GM21367 (cell line): ENCODE measurements at regions not wholly inside any gene's neighbourhood (a gene's known extent, or its start where the extent isn't known, plus 50 kb on each side); places are given as distances from the start of the nearest gene placed in this dataset.
"Not testable (repeated sequence)": the region's sequence is repeated elsewhere in the genome, so short reads cannot be mapped to it uniquely, and the experiment has no call there.

Source experiments
- ATAC-seq: cut with Tn5 transposase; IDR thresholded peaks from one replicate; pipeline ENCODE4 v1.9.1; 2021; ENCODE audit not compliant: unreplicated experiment

GRCh38 chr1:147103416-147104155 is 68.7 kb downstream of the PRKAB2 start:
- not testable (repeated sequence) for ATAC-seq

DNA sequence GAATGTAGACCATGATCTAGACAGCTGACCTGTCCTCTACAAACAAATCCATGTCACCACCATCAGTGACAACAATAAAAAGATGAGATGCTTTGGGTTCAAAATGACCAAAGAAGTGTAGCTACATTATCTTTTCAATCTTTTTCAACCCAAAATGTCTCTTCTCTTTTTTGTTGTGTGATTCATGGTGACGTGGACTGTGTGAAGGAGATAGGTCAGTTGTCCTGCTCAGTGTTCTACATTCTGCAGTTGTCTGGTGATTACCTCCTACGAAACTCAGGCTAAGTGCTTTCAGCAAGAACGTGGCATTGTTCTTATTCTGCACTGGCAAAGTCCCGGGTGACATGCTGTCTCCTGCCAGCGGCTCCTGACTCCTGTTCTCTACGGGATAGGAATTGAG is 73.1 kb downstream of the PRKAB2 start:
- ATAC-seq = no peak

- not testable (repeated sequence) for ATAC-seq
Observed at GRCh38 chr1:147098338-147098973, 73.8 kb downstream of the PRKAB2 start.

GRCh38 chr1:147095691-147096090 is 76.6 kb downstream of the PRKAB2 start:
- ATAC-seq = no peak

DNA sequence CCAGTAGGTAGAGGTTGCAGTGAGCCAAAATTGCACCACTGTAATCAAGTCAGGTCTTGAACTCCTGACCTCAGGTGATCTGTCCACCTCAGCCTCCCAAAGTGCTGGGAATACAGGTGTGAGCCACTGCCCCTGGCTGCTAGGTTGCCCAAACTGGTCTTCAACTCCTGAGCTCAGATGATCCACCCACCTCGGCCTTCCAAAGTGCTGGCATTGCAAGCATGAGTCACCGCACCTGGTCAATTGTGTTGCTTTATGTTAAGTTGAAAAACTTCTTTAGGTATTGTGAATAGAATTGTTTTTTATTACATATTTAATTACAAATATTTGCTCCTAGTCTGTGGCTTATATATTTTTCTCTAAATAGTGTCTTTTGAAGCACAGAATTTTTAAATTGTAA is 80.5 kb downstream of the PRKAB2 start:
- no peak for ATAC-seq

GRCh38 chr1:147089457-147089856 is 82.8 kb downstream of the PRKAB2 start:
- no peak for ATAC-seq

- no peak for ATAC-seq
Observed at GRCh38 chr1:147086129-147086528, 86.1 kb downstream of the PRKAB2 start.

DNA sequence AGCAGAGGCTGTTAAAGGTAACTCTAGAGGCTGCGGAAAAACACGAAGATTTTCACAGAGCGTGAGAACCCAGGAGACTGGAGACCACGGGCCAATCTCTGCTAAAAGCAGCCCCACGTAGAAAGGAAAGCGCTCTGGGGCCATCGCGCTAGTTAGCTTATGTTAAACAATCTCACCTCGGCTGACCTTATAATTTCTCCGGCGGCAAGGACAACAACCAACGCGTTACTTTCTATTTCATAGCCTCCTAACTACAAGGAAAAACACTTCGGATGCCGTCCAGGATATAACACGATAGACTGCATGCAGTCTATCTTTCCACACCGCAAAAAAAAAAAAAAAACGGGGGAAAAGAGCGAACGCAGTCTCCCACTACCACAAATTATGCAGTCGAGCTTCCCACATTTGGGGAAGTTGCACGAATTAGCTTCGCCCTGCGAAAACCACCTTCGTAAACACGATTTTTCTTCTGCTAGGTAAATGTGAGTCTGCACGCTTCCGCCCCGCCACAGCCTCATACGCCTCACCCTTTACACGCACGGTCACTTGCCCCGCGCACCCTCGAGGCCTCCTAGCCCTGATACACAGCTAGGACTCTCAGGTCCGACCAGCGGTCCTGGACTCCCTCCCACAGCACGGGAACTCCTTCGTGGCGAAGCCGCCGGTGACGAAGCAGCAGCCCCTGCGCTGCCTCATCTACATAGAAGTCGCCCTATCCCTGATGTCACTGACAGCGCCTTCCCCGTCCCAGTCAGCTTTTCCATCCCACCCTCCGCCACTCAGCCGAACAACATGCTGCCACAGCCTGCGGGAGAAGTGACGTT is 87.8 kb downstream of the PRKAB2 start:
- ATAC-seq = peak; percentile 66

DNA sequence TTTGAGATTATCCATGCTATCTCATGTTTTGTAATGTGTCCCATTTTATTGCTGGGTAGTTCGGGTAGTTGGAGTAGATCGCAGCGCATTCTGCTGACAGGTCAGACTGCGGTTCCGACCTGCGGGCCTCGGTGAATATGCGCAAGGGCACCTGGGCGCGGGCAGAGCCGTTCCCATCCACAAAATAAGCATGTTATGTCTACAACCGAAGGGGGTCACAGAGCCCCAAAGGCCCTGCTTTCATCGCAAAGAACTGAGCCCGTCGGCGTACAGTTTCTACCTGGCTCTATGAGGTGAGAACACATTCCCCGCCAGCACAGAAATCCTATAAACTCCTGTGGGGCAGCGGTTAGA is 88.4 kb downstream of the PRKAB2 start:
- ATAC-seq = no peak

- no peak for ATAC-seq
Observed at GRCh38 chr1:147080671-147081394, 91.4 kb downstream of the PRKAB2 start.

- ATAC-seq = no peak
Observed at GRCh38 chr1:147080006-147080661, 92.1 kb downstream of the PRKAB2 start.

DNA sequence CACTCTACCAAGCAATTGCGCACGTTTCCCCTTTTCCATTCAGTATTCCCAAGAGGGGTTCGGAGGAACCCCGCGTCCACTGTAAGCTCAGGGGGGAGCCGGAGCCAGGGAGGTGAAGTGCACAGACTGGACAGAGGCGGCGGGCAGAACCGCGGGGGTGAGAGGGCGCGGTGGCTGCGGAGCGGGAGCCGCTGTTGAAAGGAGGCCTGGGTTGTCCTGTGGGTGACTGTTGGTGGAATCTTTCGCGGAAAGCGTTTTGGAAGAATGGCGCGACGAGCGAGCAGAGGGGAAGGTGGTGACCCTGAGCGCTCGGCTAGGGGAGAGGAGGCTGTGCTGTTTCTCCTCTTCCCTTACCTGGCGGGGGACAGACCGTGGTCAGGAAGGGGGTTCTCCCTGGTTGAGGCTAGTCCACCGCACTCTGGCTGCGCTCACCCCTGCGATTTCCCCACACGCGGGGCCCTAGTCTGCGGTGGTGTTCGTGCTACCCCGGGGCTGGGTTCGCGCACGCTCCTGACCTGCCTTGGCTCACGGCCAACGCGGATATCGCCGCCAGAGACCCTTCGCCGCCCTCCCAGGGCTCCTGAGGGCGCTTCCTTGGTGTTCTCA is 92.8 kb downstream of the PRKAB2 start:
- no peak for ATAC-seq

- no peak for ATAC-seq
Observed at GRCh38 chr1:147078606-147079399, 93.5 kb downstream of the PRKAB2 start.

DNA sequence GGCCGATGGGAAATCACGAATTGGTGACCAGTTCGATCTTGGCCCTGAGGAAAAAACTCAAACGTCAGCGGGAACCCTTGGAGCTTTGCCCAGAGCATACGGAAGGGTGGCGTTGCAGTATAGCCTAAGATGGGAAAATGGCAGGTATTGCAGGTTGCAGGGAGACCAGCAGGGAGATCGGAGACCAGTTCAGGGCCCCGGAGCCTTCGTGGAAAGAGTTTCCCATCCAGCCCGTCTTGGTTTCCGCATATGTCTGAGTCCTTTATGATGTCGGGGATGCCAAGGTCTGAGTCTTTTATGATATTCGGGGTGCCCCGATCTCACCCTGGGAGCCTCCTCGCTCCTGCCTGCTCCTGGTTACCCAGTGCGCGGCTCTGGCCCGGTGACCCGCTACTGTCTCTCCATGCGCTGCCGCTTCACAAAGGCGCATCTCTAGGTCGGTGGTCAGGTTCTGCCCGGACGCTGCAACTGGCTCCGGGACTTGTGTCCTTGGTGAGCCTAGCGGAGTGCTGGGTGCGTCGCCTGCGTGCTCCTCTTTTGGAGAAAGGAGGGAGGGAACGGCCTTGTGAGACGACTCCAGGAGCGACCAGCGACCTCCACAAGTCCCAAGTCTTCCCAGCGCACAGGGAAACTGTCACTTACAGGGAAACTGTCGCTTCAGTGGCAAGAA is 94.2 kb downstream of the PRKAB2 start:
- ATAC-seq = no peak

DNA sequence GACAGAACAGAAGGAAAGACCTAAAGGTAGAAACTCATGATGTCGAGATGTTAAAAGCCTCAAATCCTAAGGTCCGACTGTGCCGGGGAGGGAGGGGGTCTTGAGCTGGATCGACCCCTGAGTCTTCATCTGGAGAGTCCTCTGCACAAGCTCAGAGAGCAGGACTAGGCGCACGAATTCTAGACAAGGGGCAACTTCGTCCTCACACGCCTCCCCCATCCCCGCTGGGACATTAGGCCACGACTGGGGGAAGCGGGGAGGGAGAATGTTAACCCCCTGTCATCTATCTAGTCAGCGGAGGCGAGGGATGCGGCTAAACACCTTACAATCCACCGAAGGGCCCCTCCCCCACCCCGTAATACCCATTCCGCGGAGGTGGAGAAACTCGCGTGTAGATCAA is 94.7 kb downstream of the PRKAB2 start:
- ATAC-seq = no peak

- ATAC-seq = no peak
Observed at GRCh38 chr1:147077081-147077480, 95.2 kb downstream of the PRKAB2 start.

DNA sequence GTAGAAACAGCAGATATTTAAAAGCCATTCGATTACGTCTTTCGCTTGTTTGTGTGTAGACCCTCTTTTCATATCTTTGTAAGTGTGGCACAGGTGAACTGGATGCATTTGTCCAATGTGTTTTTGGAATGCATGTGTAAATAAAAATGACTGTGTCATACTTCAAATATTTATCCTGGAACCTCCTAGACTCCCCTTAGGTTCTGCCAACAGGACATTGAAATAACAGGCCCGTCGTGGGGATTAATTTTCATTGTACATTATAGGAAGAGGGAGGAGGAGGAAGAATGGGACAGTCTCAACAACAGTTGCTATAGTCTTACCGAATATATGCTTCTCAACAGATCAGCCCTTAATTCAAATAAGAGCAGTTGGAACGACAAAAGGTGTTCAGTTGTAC is 95.8 kb downstream of the PRKAB2 start:
- no peak for ATAC-seq

GRCh38 chr1:147072482-147073432 is 99.5 kb downstream of the PRKAB2 start:
- ATAC-seq = no peak
